Stimulated activated CD4-positive, alpha-beta T cell treated with anti-CD3 and anti-CD28 coated beads, Interleukin-12 subunit alpha, Interleukin-12 subunit beta, amount 100 ng/mL, for 48 hours (primary cell): ENCODE measurements at regions not wholly inside any gene's neighbourhood (a gene's known extent, or its start where the extent isn't known, plus 50 kb on each side); places are given as distances from the start of the nearest gene placed in this dataset.

Source experiments
- DNase-seq, 3 donors: peaks; one replicate each; pipeline ENCODE4 v3.0.0-alpha.2; 2020; ENCODE audit warnings: low read depth in 2 of 3, low spot score in 1 of 3

DNA sequence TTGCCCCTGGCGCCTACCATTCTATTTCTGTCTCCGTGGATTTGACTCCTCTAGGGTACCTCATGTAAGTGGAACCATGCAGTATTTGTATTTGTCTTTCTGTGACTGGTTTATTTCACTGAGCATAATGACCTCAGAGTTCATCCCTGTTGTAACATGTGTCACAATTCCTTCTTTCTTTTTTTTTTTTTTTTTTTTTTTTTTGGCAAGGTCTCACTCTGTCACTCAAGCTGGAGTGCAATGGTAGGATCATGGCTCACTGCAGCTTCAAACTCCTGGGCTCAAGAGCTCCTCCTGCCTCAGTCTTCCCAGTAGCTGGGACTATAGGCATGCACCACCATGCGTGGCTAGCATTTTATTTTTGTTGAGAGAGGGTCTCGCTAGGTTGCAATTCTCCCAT is 74.0 kb upstream of the SEPTIN5 start:
- DNase-seq: no peak

- no peak for DNase-seq
Measured at GRCh38 chr22:19641254-19641982, 72.9 kb upstream of the SEPTIN5 start.

DNA sequence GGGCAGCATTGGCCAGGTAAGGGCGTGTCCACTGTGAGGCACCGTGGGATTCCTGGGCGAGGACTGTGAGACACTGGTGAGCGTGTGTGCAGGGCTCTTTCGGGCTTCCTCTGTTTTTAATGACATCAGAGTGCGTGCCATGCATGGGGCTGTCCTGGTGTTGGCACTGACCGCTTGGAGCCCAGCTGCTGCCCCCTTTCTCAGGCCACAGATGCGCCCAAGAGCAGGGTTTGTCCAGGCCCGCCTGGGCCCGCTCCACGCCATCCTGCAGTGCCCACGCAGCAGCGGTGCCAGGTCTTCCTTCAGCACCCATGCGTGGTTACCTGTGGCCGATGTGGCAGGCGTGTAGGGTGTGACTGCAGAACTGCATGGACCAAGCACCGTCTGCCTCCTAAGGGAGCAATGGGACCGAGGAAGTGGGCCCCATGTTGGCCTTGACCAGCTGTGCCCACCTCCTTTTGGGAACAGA is 72.3 kb upstream of the SEPTIN5 start:
- DNase-seq: no peak

DNA sequence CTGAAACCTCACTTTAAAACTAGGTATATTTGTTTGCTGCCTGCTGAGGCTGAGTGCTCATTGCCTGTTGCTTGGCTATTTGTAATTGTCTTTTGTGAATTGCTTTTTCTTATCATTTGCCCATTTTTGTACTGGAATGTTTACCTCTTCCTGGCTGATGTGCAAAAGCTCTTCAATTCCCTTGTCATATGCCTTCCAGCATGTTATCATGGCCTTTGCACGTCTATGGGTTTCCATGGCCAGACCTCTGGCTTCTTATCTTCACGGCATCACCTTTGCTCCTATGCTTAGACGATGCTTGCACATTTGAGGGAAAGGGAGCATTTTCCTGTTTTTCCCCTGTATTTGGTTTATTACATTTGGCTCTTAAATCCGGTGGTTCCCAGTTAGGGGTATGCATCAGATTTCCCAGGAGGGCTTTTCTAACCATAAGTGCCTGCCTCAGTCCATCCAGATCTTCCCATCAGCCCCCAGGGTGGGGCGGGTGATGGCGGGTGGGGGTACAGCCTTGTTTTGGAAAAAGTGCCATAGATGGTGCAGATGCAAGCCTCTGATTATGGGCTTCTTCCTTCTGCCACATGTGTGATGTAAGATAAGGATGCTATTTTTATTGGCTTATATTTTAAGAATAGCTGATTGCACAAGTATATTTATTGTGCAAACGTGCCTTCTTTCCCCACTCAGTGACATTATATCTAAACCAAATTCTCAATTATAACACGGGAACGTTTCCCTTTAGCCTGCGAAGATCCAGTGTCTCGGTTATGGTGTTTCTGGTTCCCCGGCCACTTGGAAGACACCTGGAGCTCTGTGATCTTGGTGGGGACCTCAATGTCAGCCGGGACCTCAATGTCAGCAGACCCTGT is 70.6 kb upstream of the SEPTIN5 start:
- DNase-seq: no peak

- no peak for DNase-seq
Measured at GRCh38 chr22:19644314-19645223, 69.7 kb upstream of the SEPTIN5 start.

- DNase-seq: no peak
Measured at GRCh38 chr22:19645391-19645790, 68.9 kb upstream of the SEPTIN5 start.

- DNase-seq: no peak
Measured at GRCh38 chr22:19645905-19646304, 68.4 kb upstream of the SEPTIN5 start.

DNA sequence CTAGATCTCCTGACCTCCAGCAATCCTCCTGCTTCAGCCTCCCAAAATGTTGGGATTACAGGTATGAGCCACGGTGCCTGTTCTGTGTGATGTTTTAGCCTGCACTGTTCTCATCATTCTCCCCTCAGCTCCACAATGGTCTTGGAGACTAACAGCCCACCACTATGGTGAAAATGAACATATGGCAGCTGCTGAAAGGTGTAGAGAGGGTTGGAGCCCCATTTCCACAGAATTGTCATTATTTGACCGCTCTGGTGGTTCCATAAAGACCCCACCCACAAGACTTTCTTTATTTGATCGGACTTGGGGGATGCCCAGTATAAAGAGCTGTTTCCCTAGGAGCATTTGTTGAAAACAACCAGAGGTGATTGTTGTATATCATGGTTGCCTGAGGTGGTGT is 67.9 kb upstream of the SEPTIN5 start:
- no peak for DNase-seq

GRCh38 chr22:19648419-19648929 is 65.8 kb upstream of the SEPTIN5 start:
- no peak for DNase-seq

DNA sequence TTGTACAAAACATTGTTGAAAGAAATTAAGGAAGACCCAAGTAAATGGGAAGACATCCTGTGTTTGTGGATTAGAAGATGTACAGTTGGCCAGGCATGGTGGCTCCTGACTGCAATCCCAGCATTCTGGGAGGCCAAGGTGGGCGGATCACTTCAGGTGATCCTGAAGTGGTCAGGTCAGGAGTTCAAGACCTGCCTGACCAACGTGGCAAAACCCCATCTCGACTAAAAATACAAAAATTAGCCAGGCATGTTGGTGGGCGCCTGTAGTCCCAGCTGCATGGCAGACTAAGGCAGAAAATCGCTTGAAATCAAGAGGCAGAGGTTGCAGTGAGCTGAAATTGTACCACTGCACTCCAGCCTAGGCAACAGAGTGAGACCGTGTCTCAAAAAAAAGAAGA is 62.0 kb upstream of the SEPTIN5 start:
- no peak for DNase-seq

- no peak for DNase-seq
Measured at GRCh38 chr22:19654338-19654987, 59.8 kb upstream of the SEPTIN5 start.

DNA sequence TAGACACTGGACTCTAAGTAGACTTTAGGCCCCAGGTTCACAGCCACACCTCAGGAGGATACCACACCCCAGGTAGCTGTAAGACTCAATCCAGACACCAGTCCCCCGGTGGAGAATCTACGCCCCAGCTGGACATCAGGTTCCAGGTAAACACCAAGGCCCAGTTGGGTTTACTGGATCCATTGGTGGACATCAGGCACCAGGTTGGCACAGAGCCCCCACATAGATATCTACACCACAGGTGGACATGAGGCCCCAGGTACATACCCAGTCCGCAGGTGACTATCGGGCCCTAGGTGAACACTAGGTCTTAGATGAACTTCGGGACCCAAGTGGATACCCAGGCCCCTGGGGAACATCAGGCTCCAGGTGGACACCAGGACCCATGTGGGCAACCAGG is 58.9 kb upstream of the SEPTIN5 start:
- no peak for DNase-seq

- no peak for DNase-seq
Measured at GRCh38 chr22:19656541-19657251, 57.6 kb upstream of the SEPTIN5 start.

DNA sequence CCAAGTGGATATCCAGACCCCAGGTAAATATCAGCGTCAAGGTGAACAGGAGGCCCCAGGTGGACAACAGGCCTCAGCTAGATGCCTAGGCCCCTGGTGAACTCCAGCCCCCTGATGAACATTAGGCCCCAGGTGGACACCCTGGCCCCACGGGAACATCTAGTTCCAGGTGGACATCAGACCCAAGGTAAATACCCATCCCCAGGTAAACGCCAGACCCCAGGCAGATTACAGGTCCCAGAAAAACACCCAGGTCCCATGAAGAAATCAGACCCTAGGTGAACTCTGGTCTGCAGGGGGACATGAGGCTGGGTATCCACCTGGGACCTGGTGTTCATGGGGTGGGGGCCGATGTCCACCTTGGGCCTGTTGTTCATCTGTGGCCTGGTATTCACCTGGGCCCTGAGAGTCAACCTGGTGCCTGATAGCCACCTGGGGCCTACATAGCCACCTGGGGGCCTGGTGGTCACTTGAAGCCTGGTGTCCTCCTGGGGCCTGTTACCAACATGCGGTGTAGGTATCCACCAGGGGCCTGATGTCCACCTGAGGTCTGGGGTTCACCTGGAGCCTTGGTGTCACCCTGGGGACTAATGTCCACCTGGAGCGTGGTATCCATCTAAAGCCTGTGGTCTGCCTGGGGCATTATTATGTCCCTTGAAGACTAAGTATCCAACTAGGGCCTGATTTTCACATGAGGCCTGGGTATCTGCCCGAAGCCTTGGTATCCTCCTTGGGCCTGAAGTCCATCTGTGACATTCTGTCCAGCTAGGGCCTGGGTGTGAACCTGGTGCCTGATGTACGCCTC is 56.8 kb upstream of the SEPTIN5 start:
- no peak for DNase-seq

DNA sequence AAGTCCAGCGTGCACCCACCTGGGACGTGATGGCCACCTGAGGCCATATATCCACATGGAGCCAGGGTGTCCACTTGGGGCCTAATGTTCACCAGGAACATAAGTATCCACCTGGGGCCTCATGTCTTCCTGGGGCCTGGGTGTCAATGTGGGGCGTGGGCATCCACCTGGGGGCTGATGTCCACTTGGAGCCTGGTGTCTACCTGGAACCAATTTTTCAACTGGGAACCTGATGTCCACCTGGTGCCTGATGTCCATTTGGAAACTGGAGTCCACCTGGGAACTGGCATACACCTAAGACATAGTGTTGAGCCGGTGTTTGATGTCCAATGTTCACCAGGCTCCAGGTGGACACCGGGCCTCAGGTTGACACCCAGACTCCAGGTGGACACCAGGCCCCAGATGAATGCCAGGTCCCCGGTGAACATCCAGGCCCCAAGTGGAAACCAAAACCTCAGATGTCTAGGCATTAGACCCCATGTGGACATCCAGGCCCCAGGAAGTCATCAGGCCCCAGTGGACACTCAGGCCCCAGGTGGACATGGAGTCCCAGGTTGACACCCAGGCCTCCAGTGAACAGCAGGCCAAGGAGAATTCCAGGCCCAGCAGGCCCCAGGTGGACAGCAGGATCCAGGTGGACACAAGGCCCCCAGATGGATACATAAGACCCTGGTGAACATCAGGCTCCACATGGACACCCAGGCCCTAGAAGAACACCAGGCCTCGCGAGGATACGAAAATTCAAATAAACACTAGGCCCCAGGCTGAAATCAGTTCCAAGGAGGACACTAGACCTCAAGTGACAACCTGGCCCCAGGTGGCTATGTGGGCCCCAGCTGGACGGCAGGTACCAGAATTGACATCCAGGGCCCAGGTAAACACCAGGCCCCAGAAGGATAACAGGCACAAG is 56.0 kb upstream of the SEPTIN5 start:
- no peak for DNase-seq

GRCh38 chr22:19658967-19659804 is 55.1 kb upstream of the SEPTIN5 start:
- DNase-seq: no peak

GRCh38 chr22:19659805-19660345 is 54.4 kb upstream of the SEPTIN5 start:
- DNase-seq: no peak
